ENCODE measurements at regions not wholly inside any gene's neighbourhood (a gene's known extent, or its start where the extent isn't known, plus 50 kb on each side); places are given as distances from the start of the nearest gene placed in this dataset.
"Not testable (repeated sequence)": the region's sequence is repeated elsewhere in the genome, so short reads cannot be mapped to it uniquely, and the experiment has no call there.

DNA sequence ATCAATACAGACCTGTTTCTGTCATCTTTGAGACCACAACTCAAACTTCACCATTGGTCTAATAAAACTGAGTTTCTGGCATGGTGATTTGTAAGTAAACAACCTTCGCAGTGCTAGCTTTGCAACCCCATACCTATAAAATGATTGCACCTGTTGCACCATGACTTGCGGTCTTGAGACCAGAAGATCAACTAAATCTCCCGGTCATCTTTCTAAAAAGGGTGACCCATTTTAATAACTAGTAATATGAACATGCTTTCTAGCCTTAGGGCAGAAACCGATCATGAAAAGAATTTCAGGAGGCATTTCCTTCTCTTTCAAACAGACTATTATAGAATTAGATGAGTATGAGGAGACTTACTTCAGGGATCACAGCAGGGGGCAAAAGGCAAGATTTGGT is 151.9 kb upstream of the ZNF385D start:
- Histone ChIP-seq H3K36me3 (ENCODE audit: insufficient read depth, low read length) (no peaks in the 10 kb centered on the region), H3K27ac (no peak overlapping the region), H3K9ac (ENCODE audit: insufficient read length) (no peak overlapping the region), H3K4me3 (no peak overlapping the region), H3K9me3 (ENCODE audit: low read depth, low read length) (no peaks in the 10 kb centered on the region)
- TF ChIP-seq FOXP2 (optimal IDR thresholded peaks at IDR 0.05; ENCODE audit: control extremely low read depth, extremely low read length, insufficient read depth) (no peak), EZH2 (IDR thresholded peaks at IDR 0.05) (no peak), POLR2AphosphoS5 (IDR thresholded peaks at IDR 0.05; ENCODE audit: borderline replicate concordance, low read depth, low read length) (no peak)
- DNase-seq (ENCODE audit: low read depth, low spot score): no peak

- no peak overlapping the region for H3K4me3 ChIP-seq
- no peak for DNase-seq (ENCODE audit: low read depth, low spot score)
These were observed 158.1 kb upstream of the ZNF385D start for GRCh38 chr3:21909096-21909495.

DNA sequence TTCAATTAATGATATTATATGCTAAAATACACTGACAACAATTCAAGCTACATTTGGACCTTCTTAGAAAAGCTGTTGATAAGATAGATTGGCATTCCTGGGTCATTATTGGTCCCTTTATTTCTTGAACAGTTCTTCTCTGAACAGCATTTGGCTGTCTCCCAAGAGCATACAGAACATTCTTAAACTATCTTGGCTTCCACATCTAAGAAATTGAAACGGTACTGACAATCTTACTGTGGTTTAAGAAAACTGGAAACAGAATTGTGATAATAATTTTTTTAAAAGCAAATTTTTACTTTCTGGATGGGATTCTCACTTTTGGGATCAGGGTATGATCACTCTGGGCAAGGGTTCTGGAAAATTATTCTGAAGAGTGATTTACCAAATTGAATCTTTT is 161.7 kb upstream of the ZNF385D start:
- no peak for TF ChIP-seq EZH2 (IDR thresholded peaks at IDR 0.05)
- H3K36me3 ChIP-seq (ENCODE audit: insufficient read depth, low read length): no peaks in the 10 kb centered on the region
- DNase-seq (ENCODE audit: low read depth, low spot score): no peak
- H3K9me3 ChIP-seq (ENCODE audit: low read depth, low read length): no peaks in the 10 kb centered on the region
- H3K9ac ChIP-seq (ENCODE audit: insufficient read length): no peak overlapping the region
- no peak overlapping the region for H3K27ac ChIP-seq
- no peak overlapping the region for H3K4me3 ChIP-seq

More at GRCh38 chr3:21909096-21909495, 158.1 kb upstream of the ZNF385D start:
- Histone ChIP-seq H3K9me3 (ENCODE audit: low read depth, low read length) (no peaks in the 10 kb centered on the region), H3K36me3 (ENCODE audit: insufficient read depth, low read length) (no peaks in the 10 kb centered on the region), H3K9ac (ENCODE audit: insufficient read length) (no peak overlapping the region), H3K27ac (no peak overlapping the region)
- TF ChIP-seq POLR2AphosphoS5 (IDR thresholded peaks at IDR 0.05; ENCODE audit: borderline replicate concordance, low read depth, low read length): no peak
- TF ChIP-seq FOXP2 (optimal IDR thresholded peaks at IDR 0.05; ENCODE audit: control extremely low read depth, extremely low read length, insufficient read depth): no peak
- TF ChIP-seq EZH2 (IDR thresholded peaks at IDR 0.05): no peak

GRCh38 chr3:21913791-21914190 is 162.8 kb upstream of the ZNF385D start:
- H3K9me3 ChIP-seq (ENCODE audit: low read depth, low read length): no peaks in the 10 kb centered on the region
- TF ChIP-seq POLR2AphosphoS5 (IDR thresholded peaks at IDR 0.05; ENCODE audit: borderline replicate concordance, low read depth, low read length): no peak
- TF ChIP-seq EZH2 (IDR thresholded peaks at IDR 0.05): no peak
- H3K4me3 ChIP-seq: no peak overlapping the region
- DNase-seq (ENCODE audit: low read depth, low spot score): no peak
- no peak overlapping the region for H3K27ac ChIP-seq
- no peaks in the 10 kb centered on the region for H3K36me3 ChIP-seq (ENCODE audit: insufficient read depth, low read length)
- H3K9ac ChIP-seq (ENCODE audit: insufficient read length): no peak overlapping the region

- no peak overlapping the region for H3K27ac ChIP-seq
- H3K36me3 ChIP-seq (ENCODE audit: insufficient read depth, low read length): no peaks in the 10 kb centered on the region
- H3K4me3 ChIP-seq: no peak overlapping the region
- DNase-seq (ENCODE audit: low read depth, low spot score): no peak
- TF ChIP-seq POLR2AphosphoS5 (IDR thresholded peaks at IDR 0.05; ENCODE audit: borderline replicate concordance, low read depth, low read length) (no peak), FOXP2 (optimal IDR thresholded peaks at IDR 0.05; ENCODE audit: control extremely low read depth, extremely low read length, insufficient read depth) (no peak), EZH2 (IDR thresholded peaks at IDR 0.05) (no peak)
- H3K9me3 ChIP-seq (ENCODE audit: low read depth, low read length): no peaks in the 10 kb centered on the region
- H3K9ac ChIP-seq (ENCODE audit: insufficient read length): no peak overlapping the region
These were observed 163.4 kb upstream of the ZNF385D start for GRCh38 chr3:21914451-21914850.

- no peak for TF ChIP-seq FOXP2 (optimal IDR thresholded peaks at IDR 0.05; ENCODE audit: control extremely low read depth, extremely low read length, insufficient read depth)
- no peak for TF ChIP-seq EZH2 (IDR thresholded peaks at IDR 0.05)
- no peak for TF ChIP-seq POLR2AphosphoS5 (IDR thresholded peaks at IDR 0.05; ENCODE audit: borderline replicate concordance, low read depth, low read length)
These were observed 168.4 kb upstream of the ZNF385D start for GRCh38 chr3:21919383-21919782.

DNA sequence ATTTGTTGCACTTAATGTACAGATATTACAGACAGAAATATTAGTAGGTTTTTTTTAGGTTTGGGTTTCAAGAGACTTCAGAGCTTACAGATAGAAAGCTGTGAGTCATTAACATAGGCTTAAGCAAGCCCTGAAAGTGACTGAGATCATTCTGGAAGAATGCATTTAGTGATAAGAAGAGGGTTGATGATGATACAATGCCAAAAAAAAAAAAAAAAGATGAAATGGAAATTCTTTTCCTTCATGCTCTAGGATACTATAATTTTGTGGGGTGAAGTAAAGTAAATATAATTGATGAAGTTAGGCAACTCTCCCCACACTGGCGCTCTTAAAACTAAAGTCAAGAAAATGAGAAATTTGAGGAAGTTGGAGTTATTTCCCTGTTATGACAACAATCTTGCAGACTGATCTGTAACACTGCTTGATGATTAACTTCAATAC is 169.4 kb upstream of the ZNF385D start:
- no peak for DNase-seq (ENCODE audit: low read depth, low spot score)
- Histone ChIP-seq H3K9me3 (ENCODE audit: low read depth, low read length) (no peaks in the 10 kb centered on the region), H3K4me3 (no peak overlapping the region), H3K36me3 (ENCODE audit: insufficient read depth, low read length) (no peaks in the 10 kb centered on the region), H3K27ac (no peak overlapping the region), H3K9ac (ENCODE audit: insufficient read length) (no peak overlapping the region)
- no peak for TF ChIP-seq FOXP2 (optimal IDR thresholded peaks at IDR 0.05; ENCODE audit: control extremely low read depth, extremely low read length, insufficient read depth)
- TF ChIP-seq POLR2AphosphoS5 (IDR thresholded peaks at IDR 0.05; ENCODE audit: borderline replicate concordance, low read depth, low read length): no peak
- no peak for TF ChIP-seq EZH2 (IDR thresholded peaks at IDR 0.05)

More at GRCh38 chr3:21919383-21919782, 168.4 kb upstream of the ZNF385D start:
- no peak overlapping the region for H3K4me3 ChIP-seq
- no peaks in the 10 kb centered on the region for H3K36me3 ChIP-seq (ENCODE audit: insufficient read depth, low read length)
- H3K9ac ChIP-seq (ENCODE audit: insufficient read length): no peak overlapping the region
- no peaks in the 10 kb centered on the region for H3K9me3 ChIP-seq (ENCODE audit: low read depth, low read length)
- no peak for DNase-seq (ENCODE audit: low read depth, low spot score)
- H3K27ac ChIP-seq: no peak overlapping the region

GRCh38 chr3:21923156-21923555 is 172.1 kb upstream of the ZNF385D start:
- H3K4me3 ChIP-seq; H3K9me3 ChIP-seq (ENCODE audit: low read depth, low read length); DNase-seq (ENCODE audit: low read depth, low spot score); H3K9ac ChIP-seq (ENCODE audit: insufficient read length); H3K27ac ChIP-seq; H3K36me3 ChIP-seq (ENCODE audit: insufficient read depth, low read length): not testable (repeated sequence)

- no peak for TF ChIP-seq POLR2AphosphoS5 (IDR thresholded peaks at IDR 0.05; ENCODE audit: borderline replicate concordance, low read depth, low read length)
- no peak for TF ChIP-seq FOXP2 (optimal IDR thresholded peaks at IDR 0.05; ENCODE audit: control extremely low read depth, extremely low read length, insufficient read depth)
- TF ChIP-seq EZH2 (IDR thresholded peaks at IDR 0.05): no peak
- Histone ChIP-seq H3K9ac (ENCODE audit: insufficient read length) (no peak overlapping the region), H3K9me3 (ENCODE audit: low read depth, low read length) (no peaks in the 10 kb centered on the region), H3K4me3 (no peak overlapping the region), H3K36me3 (ENCODE audit: insufficient read depth, low read length) (no peaks in the 10 kb centered on the region), H3K27ac (no peak overlapping the region)
- no peak for DNase-seq (ENCODE audit: low read depth, low spot score)
These were observed 176.3 kb upstream of the ZNF385D start for GRCh38 chr3:21927261-21927660.

All from SK-N-MC (cell line).